HCT116 (cell line): ENCODE measurements at regions not wholly inside any gene's neighbourhood (a gene's known extent, or its start where the extent isn't known, plus 50 kb on each side); places are given as distances from the start of the nearest gene placed in this dataset.

Source experiments
- ATAC-seq: fragments of 200-7000 bp; cut with Tn5 transposase; 2 replicates; pipeline ENCODE4 v1.9.1; 2020; ENCODE audit warnings: mild to moderate bottlenecking, moderate library complexity
- BruUV-seq: library from RNA; stranded (reverse); fragments of 400-500 nt; replicated peaks from 2 replicates; lab custom pipeline; 2021; lab: Mats Ljungman, UMichigan
- CTCF ChIA-PET: fragments of 300-600 bp; sonication (Branson Sonifier 250); formaldehyde crosslinking; loops from one replicate; lab custom pipeline; 2021; ENCODE audit warnings: antibody characterized with exemption; lab: Charles Lee
- POLR2A ChIA-PET: fragments of 300-600, 350-600 bp; sonication (Branson Sonifier 250); formaldehyde crosslinking; loops from one replicate; lab custom pipeline; 2021; ENCODE audit warnings: antibody characterized with exemption; lab: Charles Lee
- RAD21 ChIA-PET, 2 experiments: fragments of 300-600 bp; sonication (Branson Sonifier 250); formaldehyde crosslinking; loops; one replicate each; lab custom pipeline; 2023; ENCODE audit warnings: low total read pairs in 2 of 2; ENCODE audit not compliant: uncharacterized antibody in 2 of 2, unreplicated experiment in 2 of 2, low non-redundant PET in 1 of 2; lab: Charles Lee
- DNase-seq: peaks from one replicate; pipeline ENCODE4 v3.0.0-alpha.2; 2010; ENCODE audit warnings: low read depth, low spot score
- H2AFZ ChIP-seq: fragments of 200-600 bp; shearing (Covaris generic), sonication (generic); 2 replicates; pipeline ENCODE4 v1.6.1; 2017; ENCODE audit warnings: low read depth, mixed run types, mixed read lengths, antibody characterized with exemption, low read length; ENCODE audit not compliant: poor library complexity, severe bottlenecking
- H3K27ac ChIP-seq: 2 replicates; pipeline ENCODE4 v1.5.1; 2012; ENCODE audit warnings: low read depth, low read length
- H3K27me3 ChIP-seq: fragments of 200-600 bp; sonication (generic); 2 replicates; pipeline ENCODE4 v1.6.1; 2016; ENCODE audit warnings: mixed run types, low read length, mixed read lengths; ENCODE audit not compliant: insufficient read depth
- H3K36me3 ChIP-seq, 2 experiments: fragments of 200-500 bp in 1 of 2; fragments of 200-600 bp in 1 of 2; sonication (Bioruptor generic) in 1 of 2; sonication (generic) in 1 of 2; 2 replicates each; pipeline versions ENCODE4 v1.5.1 to v1.6.1; 2014 to 2016; ENCODE audit warnings: low read length in 2 of 2, inconsistent platforms in 1 of 2, mixed read lengths in 1 of 2, mixed run types in 1 of 2; ENCODE audit not compliant: insufficient read depth in 2 of 2, control insufficient read depth in 1 of 2
- H3K4me1 ChIP-seq, 2 experiments: fragments of 200-600 bp in 1 of 2; sonication (generic) in 1 of 2; 2 replicates each; pipeline versions ENCODE4 v1.5.1 to v1.6.1; 2012 to 2017; ENCODE audit warnings: low read length in 2 of 2, inconsistent platforms in 1 of 2, mild to moderate bottlenecking in 1 of 2, mixed read lengths in 1 of 2, mixed run types in 1 of 2, moderate library complexity in 1 of 2; ENCODE audit not compliant: insufficient read depth in 2 of 2, control insufficient read depth in 1 of 2
- H3K4me2 ChIP-seq: fragments of 200-600 bp; sonication (generic); 2 replicates; pipeline ENCODE4 v1.6.1; 2017; ENCODE audit warnings: mixed run types, low read length, mixed read lengths
- H3K4me3 ChIP-seq, 2 experiments: fragments of 200-600 bp in 1 of 2; sonication (generic) in 1 of 2; replicated peaks in 1 of 2; 2 replicates each; pipeline ENCODE4 v1.5.1; 2011 to 2016; ENCODE audit warnings: low read length in 2 of 2, control low read depth in 1 of 2, low read depth in 1 of 2, mild to moderate bottlenecking in 1 of 2, mixed read lengths in 1 of 2, mixed run types in 1 of 2
- H3K79me2 ChIP-seq: fragments of 200-600 bp; sonication (generic); 2 replicates; pipeline ENCODE4 v1.6.1; 2017; ENCODE audit warnings: mild to moderate bottlenecking, mixed run types, low read length, moderate library complexity, mixed read lengths; ENCODE audit not compliant: insufficient read depth
- H3K9ac ChIP-seq: fragments of 200-600 bp; sonication (generic); 2 replicates; pipeline ENCODE4 v1.6.1; 2016; ENCODE audit warnings: low read length, mixed read lengths
- H3K9me2 ChIP-seq: fragments of 200-600 bp; sonication (generic), shearing (Covaris generic); 2 replicates; pipeline ENCODE4 v1.6.1; 2017; ENCODE audit warnings: mixed run types, mild to moderate bottlenecking, moderate library complexity; ENCODE audit not compliant: insufficient read depth
- H3K9me3 ChIP-seq, 2 experiments: fragments of 200-500 bp in 1 of 2; fragments of 200-600 bp in 1 of 2; sonication (Bioruptor generic) in 1 of 2; sonication (generic) in 1 of 2; 2 replicates each; pipeline ENCODE4 v1.6.1; 2014 to 2017; ENCODE audit warnings: low read length in 2 of 2, mixed read lengths in 2 of 2, inconsistent platforms in 1 of 2, low read depth in 1 of 2, mild to moderate bottlenecking in 1 of 2, mixed run types in 1 of 2, moderate library complexity in 1 of 2; ENCODE audit not compliant: control insufficient read depth in 1 of 2, insufficient read depth in 1 of 2
- H4K20me1 ChIP-seq: fragments of 200-600 bp; sonication (generic), shearing (Covaris generic); 2 replicates; pipeline ENCODE4 v1.6.1; 2017; ENCODE audit warnings: mixed run types, mild to moderate bottlenecking, moderate library complexity; ENCODE audit not compliant: insufficient read depth
- CEBPB ChIP-seq: IDR thresholded peaks from 2 replicates; pipeline ENCODE4 v1.6.1; 2012; ENCODE audit warnings: low read depth
- EGR1 ChIP-seq: IDR thresholded peaks from 2 replicates; pipeline ENCODE4 v1.6.1; 2012; ENCODE audit warnings: low read depth
- EZH2 ChIP-seq: fragments of 200-600 bp; sonication (generic); IDR thresholded peaks from 2 replicates; pipeline ENCODE4 v1.6.1; 2017; ENCODE audit warnings: antibody characterized with exemption, mixed run types
- EZH2phosphoT487 ChIP-seq: fragments of 200-600 bp; IDR thresholded peaks from 2 replicates; pipeline ENCODE4 v1.6.1; 2018; ENCODE audit warnings: antibody characterized with exemption, borderline replicate concordance
- POLR2A ChIP-seq: IDR thresholded peaks from 2 replicates; pipeline ENCODE4 v1.7.0; 2011; ENCODE audit warnings: borderline replicate concordance; ENCODE audit not compliant: insufficient read depth, insufficient read length; ENCODE audit errors: extremely low read depth
- POLR2AphosphoS5 ChIP-seq: IDR thresholded peaks from 2 replicates; pipeline ENCODE4 v1.6.1; 2011; ENCODE audit warnings: mild to moderate bottlenecking, low read depth, low read length, moderate library complexity
- RAD21 ChIP-seq: IDR thresholded peaks from 2 replicates; pipeline ENCODE4 v1.6.1; 2012; ENCODE audit warnings: low read depth, mild to moderate bottlenecking
- SIN3A ChIP-seq: IDR thresholded peaks from 2 replicates; pipeline ENCODE4 v1.6.1; 2012; ENCODE audit warnings: low read depth
- SP1 ChIP-seq: IDR thresholded peaks from 2 replicates; pipeline ENCODE4 v1.6.1; 2012; ENCODE audit warnings: low read depth
- SRF ChIP-seq: IDR thresholded peaks from 2 replicates; pipeline ENCODE4 v1.6.1; 2012; ENCODE audit warnings: low read depth
- ZFX ChIP-seq: fragments of 450-650 bp; IDR thresholded peaks from 2 replicates; pipeline ENCODE4 v1.6.1; 2017
- ZNF274 ChIP-seq: fragments of 200-500 bp; sonication (Bioruptor generic); IDR thresholded peaks from 2 replicates; pipeline ENCODE4 v1.6.1; 2014; ENCODE audit warnings: mild to moderate bottlenecking, low read depth, low read length, inconsistent platforms
- intact Hi-C: fragments of 100-400 bp; cut with micrococcal nuclease; formaldehyde crosslinking; loops from 2 replicates; pipeline ENCODE4 v1.10.0; 2022
- TF ChIP-seq, protein P1 (sequence below): IDR thresholded peaks from 2 replicates; pipeline ENCODE4 v1.6.1; 2012
- TF ChIP-seq, protein P2 (sequence below), 3 experiments: fragments of 200-600 bp in 1 of 3; sonication (generic) in 1 of 3; IDR thresholded peaks in 2 of 3; conservative IDR thresholded peaks in 1 of 3; 2 replicates each; pipeline ENCODE4 v1.5.1; 2012 to 2017; ENCODE audit warnings: low read depth in 2 of 3, low read length in 2 of 3, antibody characterized with exemption in 1 of 3, borderline replicate concordance in 1 of 3, control low read depth in 1 of 3, mild to moderate bottlenecking in 1 of 3, mixed read lengths in 1 of 3, mixed run types in 1 of 3, moderate library complexity in 1 of 3; ENCODE audit not compliant: insufficient read depth in 1 of 3
- TF ChIP-seq, protein P3 (sequence below): IDR thresholded peaks from 2 replicates; pipeline ENCODE4 v1.6.1; 2011; ENCODE audit warnings: mild to moderate bottlenecking, low read length, moderate library complexity; ENCODE audit not compliant: insufficient replicate concordance; ENCODE audit errors: extremely low read depth

DNA sequence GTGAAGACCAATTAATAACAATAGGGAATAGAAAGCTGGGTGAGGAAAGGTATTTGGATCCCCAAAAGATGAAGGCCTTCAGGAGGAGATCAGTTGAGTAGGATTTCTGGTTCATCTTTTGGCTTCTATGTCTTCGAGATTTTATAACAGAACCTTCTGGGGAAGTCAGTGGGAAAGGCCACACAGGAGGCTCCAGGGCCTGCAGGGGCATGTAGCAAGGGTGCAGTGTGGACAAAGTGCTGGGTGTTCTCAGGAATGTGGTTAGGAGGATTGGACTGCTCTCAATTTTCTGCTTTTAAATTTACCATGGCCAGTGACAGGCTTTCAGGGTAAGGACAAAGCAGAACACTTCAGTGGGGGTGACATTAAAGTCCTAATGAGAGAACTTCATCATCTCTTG lies 378.0 kb downstream of the CCSER2 start (continued):
- TF ChIP-seq POLR2A (no peak), POLR2AphosphoS5 (no peak), SP1 (no peak), ZNF274 (no peak)
- TF ChIP-seq, all 23 proteins: peak for 0

DNA sequence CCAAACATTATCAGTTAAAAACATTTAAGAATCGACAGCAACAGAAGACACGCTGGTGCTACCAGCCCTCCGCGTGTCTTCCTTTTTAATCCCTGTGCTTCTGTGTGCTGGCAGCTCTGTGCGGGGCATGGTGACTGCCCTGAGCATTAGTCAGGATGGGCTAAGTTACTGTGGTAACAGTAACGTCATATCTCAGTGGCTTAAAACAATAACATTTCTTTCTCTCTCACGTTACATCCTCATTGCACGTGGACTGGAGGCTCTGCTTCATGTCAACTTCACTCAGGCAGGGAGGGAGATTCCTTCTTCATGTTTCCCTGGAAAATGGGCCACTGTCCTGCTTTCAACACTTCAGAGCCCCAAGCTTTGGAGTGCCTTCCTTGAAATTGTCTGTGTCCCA lies 378.5 kb downstream of the CCSER2 start:
- TF ChIP-seq, protein P1, sequence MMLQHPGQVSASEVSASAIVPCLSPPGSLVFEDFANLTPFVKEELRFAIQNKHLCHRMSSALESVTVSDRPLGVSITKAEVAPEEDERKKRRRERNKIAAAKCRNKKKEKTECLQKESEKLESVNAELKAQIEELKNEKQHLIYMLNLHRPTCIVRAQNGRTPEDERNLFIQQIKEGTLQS = no peak
- no peak for TF ChIP-seq EGR1
- no peak for TF ChIP-seq EZH2phosphoT487
- no peak for TF ChIP-seq SIN3A
- TF ChIP-seq, protein P2, sequence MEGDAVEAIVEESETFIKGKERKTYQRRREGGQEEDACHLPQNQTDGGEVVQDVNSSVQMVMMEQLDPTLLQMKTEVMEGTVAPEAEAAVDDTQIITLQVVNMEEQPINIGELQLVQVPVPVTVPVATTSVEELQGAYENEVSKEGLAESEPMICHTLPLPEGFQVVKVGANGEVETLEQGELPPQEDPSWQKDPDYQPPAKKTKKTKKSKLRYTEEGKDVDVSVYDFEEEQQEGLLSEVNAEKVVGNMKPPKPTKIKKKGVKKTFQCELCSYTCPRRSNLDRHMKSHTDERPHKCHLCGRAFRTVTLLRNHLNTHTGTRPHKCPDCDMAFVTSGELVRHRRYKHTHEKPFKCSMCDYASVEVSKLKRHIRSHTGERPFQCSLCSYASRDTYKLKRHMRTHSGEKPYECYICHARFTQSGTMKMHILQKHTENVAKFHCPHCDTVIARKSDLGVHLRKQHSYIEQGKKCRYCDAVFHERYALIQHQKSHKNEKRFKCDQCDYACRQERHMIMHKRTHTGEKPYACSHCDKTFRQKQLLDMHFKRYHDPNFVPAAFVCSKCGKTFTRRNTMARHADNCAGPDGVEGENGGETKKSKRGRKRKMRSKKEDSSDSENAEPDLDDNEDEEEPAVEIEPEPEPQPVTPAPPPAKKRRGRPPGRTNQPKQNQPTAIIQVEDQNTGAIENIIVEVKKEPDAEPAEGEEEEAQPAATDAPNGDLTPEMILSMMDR (IDR thresholded peaks at IDR 0.05 in 2 of 3, conservative IDR thresholded peaks at IDR 0.05 in 1 of 3; ENCODE audit: borderline replicate concordance in 1 of 3, insufficient read depth in 1 of 3, low read depth in 2 of 3, low read length in 2 of 3) = no peak
- no peak for TF ChIP-seq POLR2A
- TF ChIP-seq SP1 = no peak
- TF ChIP-seq ZFX = no peak
- no peak for TF ChIP-seq EZH2
- TF ChIP-seq, protein P3, sequence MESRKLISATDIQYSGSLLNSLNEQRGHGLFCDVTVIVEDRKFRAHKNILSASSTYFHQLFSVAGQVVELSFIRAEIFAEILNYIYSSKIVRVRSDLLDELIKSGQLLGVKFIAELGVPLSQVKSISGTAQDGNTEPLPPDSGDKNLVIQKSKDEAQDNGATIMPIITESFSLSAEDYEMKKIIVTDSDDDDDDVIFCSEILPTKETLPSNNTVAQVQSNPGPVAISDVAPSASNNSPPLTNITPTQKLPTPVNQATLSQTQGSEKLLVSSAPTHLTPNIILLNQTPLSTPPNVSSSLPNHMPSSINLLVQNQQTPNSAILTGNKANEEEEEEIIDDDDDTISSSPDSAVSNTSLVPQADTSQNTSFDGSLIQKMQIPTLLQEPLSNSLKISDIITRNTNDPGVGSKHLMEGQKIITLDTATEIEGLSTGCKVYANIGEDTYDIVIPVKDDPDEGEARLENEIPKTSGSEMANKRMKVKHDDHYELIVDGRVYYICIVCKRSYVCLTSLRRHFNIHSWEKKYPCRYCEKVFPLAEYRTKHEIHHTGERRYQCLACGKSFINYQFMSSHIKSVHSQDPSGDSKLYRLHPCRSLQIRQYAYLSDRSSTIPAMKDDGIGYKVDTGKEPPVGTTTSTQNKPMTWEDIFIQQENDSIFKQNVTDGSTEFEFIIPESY = no peak
- TF ChIP-seq CEBPB = no peak
- TF ChIP-seq RAD21 = no peak
- no peak for TF ChIP-seq SRF
- intact Hi-C loops = no loop called here
- ChIA-PET CTCF (no interaction called here), RAD21 (no interaction called here), POLR2A (no interaction called here)
- H3K36me3 ChIP-seq = no peaks in the 10 kb centered on the region
- no peak overlapping the region for H3K27ac ChIP-seq
- no peak overlapping the region for H3K4me2 ChIP-seq
- no peaks in the 10 kb centered on the region for H3K9me2 ChIP-seq
- no TSS peak for BruUV-seq
- H4K20me1 ChIP-seq = no peaks in the 10 kb centered on the region
- no peaks in the 10 kb centered on the region for H3K79me2 ChIP-seq
- DNase-seq = no peak
- no peak for ATAC-seq
- no peaks in the 10 kb centered on the region for H3K4me1 ChIP-seq
- H3K27me3 ChIP-seq = peaks cover 66% of the 10 kb centered on the region
- H3K4me3 ChIP-seq = no peak overlapping the region
- no peak overlapping the region for H2AFZ ChIP-seq
- no peaks in the 10 kb centered on the region for H3K9me3 ChIP-seq
- H3K9ac ChIP-seq = no peak overlapping the region
